ENCODE measurements at regions not wholly inside any gene's neighbourhood (a gene's known extent, or its start where the extent isn't known, plus 50 kb on each side); places are given as distances from the start of the nearest gene placed in this dataset.

- CTCF ChIA-PET: no interaction called here
- BruUV-seq (replicated peaks): no TSS peak
- H3K9me3 Mint-ChIP-seq (ENCODE audit: unreplicated experiment): no peaks in the 10 kb centered on the region
These were observed 306.2 kb downstream of the PTPRU start for GRCh38 chr1:29542548-29542947.

GRCh38 chr1:29541631-29542030 is 305.3 kb downstream of the PTPRU start:
- H3K4me3 Mint-ChIP-seq (ENCODE audit: unreplicated experiment): no peak overlapping the region
- no peaks in the 10 kb centered on the region for H3K4me1 ChIP-seq
- ChIA-PET POLR2A (no interaction called here), CTCF (no interaction called here)
- intact Hi-C loops (cut with micrococcal nuclease; ENCODE audit: unreplicated experiment): no loop called here
- no peaks in the 10 kb centered on the region for H3K36me3 ChIP-seq (ENCODE audit: control insufficient read depth, insufficient read depth, low read length)
- no peaks in the 10 kb centered on the region for H3K9me3 Mint-ChIP-seq (ENCODE audit: unreplicated experiment)
- H3K27me3 Mint-ChIP-seq (ENCODE audit: insufficient read depth, unreplicated experiment): peaks cover 4% of the 10 kb centered on the region
- H3K36me3 Mint-ChIP-seq (ENCODE audit: insufficient read depth, unreplicated experiment): no peaks in the 10 kb centered on the region
- DNase-seq: no peak
- no peaks in the 10 kb centered on the region for H3K4me1 Mint-ChIP-seq (ENCODE audit: low read depth, unreplicated experiment)
- no peak for TF ChIP-seq CTCF (IDR thresholded peaks at IDR 0.05; ENCODE audit: insufficient read depth in 1 of 2, low read depth in 1 of 2, low read length in 1 of 2, severe bottlenecking in 1 of 2, unreplicated experiment in 1 of 2)
- H3K27me3 ChIP-seq (replicated peaks; ENCODE audit: control insufficient read depth, insufficient read depth, low read length): no peaks in the 10 kb centered on the region
- no peaks in the 10 kb centered on the region for H3K9me3 ChIP-seq
- no peak overlapping the region for H3K27ac Mint-ChIP-seq (ENCODE audit: unreplicated experiment)
- H3K4me3 ChIP-seq (ENCODE audit: low read depth, low read length): no peak overlapping the region
- no TSS peak for BruUV-seq (replicated peaks)

More at GRCh38 chr1:29542548-29542947, 306.2 kb downstream of the PTPRU start:
- H3K4me1 Mint-ChIP-seq (ENCODE audit: low read depth, unreplicated experiment): no peaks in the 10 kb centered on the region
- Histone ChIP-seq H3K36me3 (ENCODE audit: control insufficient read depth, insufficient read depth, low read length) (no peaks in the 10 kb centered on the region), H3K4me3 (ENCODE audit: low read depth, low read length) (no peak overlapping the region), H3K27me3 (replicated peaks; ENCODE audit: control insufficient read depth, insufficient read depth, low read length) (no peaks in the 10 kb centered on the region), H3K9me3 (no peaks in the 10 kb centered on the region), H3K4me1 (no peaks in the 10 kb centered on the region)
- intact Hi-C loops (cut with micrococcal nuclease; ENCODE audit: unreplicated experiment): no loop called here
- no peak overlapping the region for H3K4me3 Mint-ChIP-seq (ENCODE audit: unreplicated experiment)
- no peak overlapping the region for H3K27ac Mint-ChIP-seq (ENCODE audit: unreplicated experiment)
- DNase-seq: no peak
- TF ChIP-seq CTCF (IDR thresholded peaks at IDR 0.05; ENCODE audit: insufficient read depth in 1 of 2, low read depth in 1 of 2, low read length in 1 of 2, severe bottlenecking in 1 of 2, unreplicated experiment in 1 of 2): no peak
- H3K36me3 Mint-ChIP-seq (ENCODE audit: insufficient read depth, unreplicated experiment): no peaks in the 10 kb centered on the region
- POLR2A ChIA-PET: no interaction called here
- H3K27me3 Mint-ChIP-seq (ENCODE audit: insufficient read depth, unreplicated experiment): peaks cover 4% of the 10 kb centered on the region

- no peak for DNase-seq
- H3K27me3 ChIP-seq (replicated peaks; ENCODE audit: control insufficient read depth, insufficient read depth, low read length): no peaks in the 10 kb centered on the region
- POLR2A ChIA-PET: no interaction called here
- no TSS peak for BruUV-seq (replicated peaks)
- H3K4me1 Mint-ChIP-seq (ENCODE audit: low read depth, unreplicated experiment): no peaks in the 10 kb centered on the region
- intact Hi-C loops (cut with micrococcal nuclease; ENCODE audit: unreplicated experiment): no loop called here
- peaks cover 4% of the 10 kb centered on the region for H3K27me3 Mint-ChIP-seq (ENCODE audit: insufficient read depth, unreplicated experiment)
- no peaks in the 10 kb centered on the region for H3K9me3 ChIP-seq
- no peaks in the 10 kb centered on the region for H3K9me3 Mint-ChIP-seq (ENCODE audit: unreplicated experiment)
- CTCF ChIA-PET: no interaction called here
- no peak overlapping the region for H3K27ac Mint-ChIP-seq (ENCODE audit: unreplicated experiment)
- H3K36me3 Mint-ChIP-seq (ENCODE audit: insufficient read depth, unreplicated experiment): no peaks in the 10 kb centered on the region
- H3K4me3 Mint-ChIP-seq (ENCODE audit: unreplicated experiment): no peak overlapping the region
- H3K4me1 ChIP-seq: no peaks in the 10 kb centered on the region
- no peaks in the 10 kb centered on the region for H3K36me3 ChIP-seq (ENCODE audit: control insufficient read depth, insufficient read depth, low read length)
- TF ChIP-seq CTCF (IDR thresholded peaks at IDR 0.05; ENCODE audit: insufficient read depth in 1 of 2, low read depth in 1 of 2, low read length in 1 of 2, severe bottlenecking in 1 of 2, unreplicated experiment in 1 of 2): no peak
- H3K4me3 ChIP-seq (ENCODE audit: low read depth, low read length): no peak overlapping the region
These were observed 304.6 kb downstream of the PTPRU start for GRCh38 chr1:29540801-29541357.
